ENCODE measurements at regions not wholly inside any gene's neighbourhood (a gene's known extent, or its start where the extent isn't known, plus 50 kb on each side); places are given as distances from the start of the nearest gene placed in this dataset.

DNA sequence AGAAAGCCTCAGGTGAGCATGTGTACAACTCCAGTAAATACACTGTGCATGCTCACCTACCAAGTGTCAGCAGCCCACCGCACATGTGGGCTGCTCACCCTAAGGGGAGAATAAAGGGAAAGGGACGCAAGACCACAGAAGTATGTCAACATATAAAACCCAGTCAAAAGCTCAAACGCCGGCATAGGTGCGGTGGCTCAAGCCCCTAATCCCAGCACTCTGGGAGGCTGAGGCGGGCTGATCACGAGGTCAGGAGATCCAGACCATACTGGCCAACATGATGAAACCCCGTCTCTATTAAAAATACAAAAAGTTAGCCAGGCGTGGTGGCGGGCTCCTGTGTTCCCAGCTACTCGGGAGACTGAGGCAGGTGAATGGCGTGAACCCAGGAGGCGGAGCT, 732.1 kb downstream of the ZPLD1 start:
- POLR2A ChIA-PET: no interaction called here

DNA sequence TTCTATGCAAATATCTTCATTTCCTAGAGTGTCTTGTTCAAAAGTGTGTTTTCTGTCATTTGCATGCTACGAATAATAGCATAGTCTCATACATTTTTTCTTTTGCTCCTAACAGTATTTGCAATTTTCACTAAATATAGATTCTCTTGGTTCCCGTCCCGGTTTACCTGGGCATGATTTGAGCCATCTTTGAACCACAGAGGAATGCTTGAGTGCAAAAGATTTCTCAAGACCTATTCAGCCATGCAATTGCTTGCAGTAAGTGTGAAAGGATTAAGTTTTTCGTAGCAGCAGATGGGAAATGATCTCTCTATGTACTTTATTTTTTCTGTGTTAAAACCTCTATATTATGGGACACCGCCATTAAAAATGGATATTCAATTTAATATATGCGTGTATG, 733.0 kb downstream of the ZPLD1 start:
- H3K36me3 ChIP-seq (ENCODE audit: control insufficient read depth, insufficient read depth, low read length): no peaks in the 10 kb centered on the region
- ChIA-PET POLR2A (no interaction called here), CTCF (no interaction called here)
- no peak overlapping the region for H3K4me3 ChIP-seq (ENCODE audit: low read depth, low read length)
- DNase-seq (ENCODE audit: low read depth): no peak
- no peaks in the 10 kb centered on the region for H3K27me3 ChIP-seq (ENCODE audit: control insufficient read depth, insufficient read depth, low read length)
- TF ChIP-seq, protein P1, sequence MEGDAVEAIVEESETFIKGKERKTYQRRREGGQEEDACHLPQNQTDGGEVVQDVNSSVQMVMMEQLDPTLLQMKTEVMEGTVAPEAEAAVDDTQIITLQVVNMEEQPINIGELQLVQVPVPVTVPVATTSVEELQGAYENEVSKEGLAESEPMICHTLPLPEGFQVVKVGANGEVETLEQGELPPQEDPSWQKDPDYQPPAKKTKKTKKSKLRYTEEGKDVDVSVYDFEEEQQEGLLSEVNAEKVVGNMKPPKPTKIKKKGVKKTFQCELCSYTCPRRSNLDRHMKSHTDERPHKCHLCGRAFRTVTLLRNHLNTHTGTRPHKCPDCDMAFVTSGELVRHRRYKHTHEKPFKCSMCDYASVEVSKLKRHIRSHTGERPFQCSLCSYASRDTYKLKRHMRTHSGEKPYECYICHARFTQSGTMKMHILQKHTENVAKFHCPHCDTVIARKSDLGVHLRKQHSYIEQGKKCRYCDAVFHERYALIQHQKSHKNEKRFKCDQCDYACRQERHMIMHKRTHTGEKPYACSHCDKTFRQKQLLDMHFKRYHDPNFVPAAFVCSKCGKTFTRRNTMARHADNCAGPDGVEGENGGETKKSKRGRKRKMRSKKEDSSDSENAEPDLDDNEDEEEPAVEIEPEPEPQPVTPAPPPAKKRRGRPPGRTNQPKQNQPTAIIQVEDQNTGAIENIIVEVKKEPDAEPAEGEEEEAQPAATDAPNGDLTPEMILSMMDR (IDR thresholded peaks at IDR 0.05; ENCODE audit: insufficient read depth, low read depth, low read length): no peak

More for the DNA sequence above, 732.1 kb downstream of the ZPLD1 start:
- H3K27me3 ChIP-seq (ENCODE audit: control insufficient read depth, insufficient read depth, low read length): no peaks in the 10 kb centered on the region
- CTCF ChIA-PET: no interaction called here
- TF ChIP-seq, protein P1 (IDR thresholded peaks at IDR 0.05; ENCODE audit: insufficient read depth, low read depth, low read length): no peak
- H3K36me3 ChIP-seq (ENCODE audit: control insufficient read depth, insufficient read depth, low read length): no peaks in the 10 kb centered on the region
- H3K4me3 ChIP-seq (ENCODE audit: low read depth, low read length): no peak overlapping the region
- no peak for DNase-seq (ENCODE audit: low read depth)

DNA sequence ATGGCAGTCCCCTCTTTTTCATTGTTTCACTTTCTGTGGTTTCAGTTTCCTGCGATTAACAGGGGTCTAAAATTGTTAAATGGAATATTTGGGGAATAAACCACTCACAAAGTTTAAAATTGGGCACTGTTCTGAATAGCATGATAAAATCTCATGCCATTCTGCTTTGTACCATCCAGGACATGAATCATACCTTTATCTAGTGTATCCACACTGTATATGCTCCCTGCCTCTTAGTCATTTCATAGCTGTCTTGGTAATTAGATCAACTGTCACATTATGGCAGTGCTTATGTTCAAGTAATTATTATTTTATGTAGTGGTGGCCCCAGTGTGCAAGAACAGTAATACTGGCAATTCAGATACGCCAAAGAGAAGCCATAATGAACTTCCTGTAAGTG, 734.5 kb downstream of the ZPLD1 start:
- ChIA-PET CTCF (no interaction called here), POLR2A (no interaction called here)
- no peaks in the 10 kb centered on the region for H3K27me3 ChIP-seq (ENCODE audit: control insufficient read depth, insufficient read depth, low read length)
- no peaks in the 10 kb centered on the region for H3K36me3 ChIP-seq (ENCODE audit: control insufficient read depth, insufficient read depth, low read length)
- TF ChIP-seq, protein P1 (IDR thresholded peaks at IDR 0.05; ENCODE audit: insufficient read depth, low read depth, low read length): no peak
- no peak for DNase-seq (ENCODE audit: low read depth)
- no peak overlapping the region for H3K4me3 ChIP-seq (ENCODE audit: low read depth, low read length)

DNA sequence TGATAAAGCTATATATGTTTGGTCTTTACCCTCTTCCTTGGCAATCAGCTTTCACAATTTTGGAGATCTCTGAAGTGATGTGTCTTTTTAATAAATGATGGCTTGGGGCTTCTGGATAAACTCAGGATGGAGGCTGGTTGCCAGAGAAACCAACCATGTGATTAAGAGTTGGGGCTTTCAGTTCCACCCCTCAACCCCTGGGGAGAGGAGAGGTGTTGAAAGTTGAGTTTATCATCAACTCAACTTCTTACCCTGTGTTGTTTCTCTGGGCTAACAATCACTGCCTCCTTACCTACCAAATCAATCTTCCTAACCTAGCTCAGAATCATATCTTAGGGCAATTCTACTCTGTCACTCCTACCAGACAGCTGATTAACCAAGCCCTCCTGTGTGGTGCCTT, 735.8 kb downstream of the ZPLD1 start:
- ChIA-PET POLR2A (no interaction called here), CTCF (no interaction called here)
- no peak for DNase-seq (ENCODE audit: low read depth)
- Histone ChIP-seq H3K36me3 (ENCODE audit: control insufficient read depth, insufficient read depth, low read length) (no peaks in the 10 kb centered on the region), H3K27me3 (ENCODE audit: control insufficient read depth, insufficient read depth, low read length) (no peaks in the 10 kb centered on the region), H3K4me3 (ENCODE audit: low read depth, low read length) (no peak overlapping the region)
- TF ChIP-seq, protein P1 (IDR thresholded peaks at IDR 0.05; ENCODE audit: insufficient read depth, low read depth, low read length): no peak

DNA sequence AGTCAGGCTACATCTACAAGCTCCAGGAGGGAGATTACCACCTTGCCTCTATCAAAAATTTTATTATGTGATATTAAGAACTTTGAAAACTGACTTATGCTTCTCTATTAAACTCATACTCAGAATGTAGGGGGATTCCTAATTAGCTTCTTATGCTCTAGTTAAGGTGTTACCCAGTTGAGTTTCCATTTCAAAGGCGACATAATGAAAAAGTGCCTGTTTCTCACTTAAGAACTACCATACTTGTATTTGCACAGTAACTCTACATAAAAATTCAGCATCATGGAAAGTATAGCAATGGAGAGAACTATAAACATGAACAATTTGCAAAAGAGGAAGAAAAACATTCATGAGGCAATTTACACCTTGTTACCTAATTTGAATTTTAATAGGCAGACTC, 739.1 kb downstream of the ZPLD1 start:
- Histone ChIP-seq H3K36me3 (ENCODE audit: control insufficient read depth, insufficient read depth, low read length) (no peaks in the 10 kb centered on the region), H3K27me3 (ENCODE audit: control insufficient read depth, insufficient read depth, low read length) (no peaks in the 10 kb centered on the region), H3K4me3 (ENCODE audit: low read depth, low read length) (no peak overlapping the region)
- ChIA-PET POLR2A (no interaction called here), CTCF (no interaction called here)
- TF ChIP-seq, protein P1 (IDR thresholded peaks at IDR 0.05; ENCODE audit: insufficient read depth, low read depth, low read length): no peak
- DNase-seq (ENCODE audit: low read depth): no peak

Data from BJ (cell line).